ENCODE measurements at regions not wholly inside any gene's neighbourhood (a gene's known extent, or its start where the extent isn't known, plus 50 kb on each side); places are given as distances from the start of the nearest gene placed in this dataset.
"Not testable (repeated sequence)": the region's sequence is repeated elsewhere in the genome, so short reads cannot be mapped to it uniquely, and the experiment has no call there.

DNA sequence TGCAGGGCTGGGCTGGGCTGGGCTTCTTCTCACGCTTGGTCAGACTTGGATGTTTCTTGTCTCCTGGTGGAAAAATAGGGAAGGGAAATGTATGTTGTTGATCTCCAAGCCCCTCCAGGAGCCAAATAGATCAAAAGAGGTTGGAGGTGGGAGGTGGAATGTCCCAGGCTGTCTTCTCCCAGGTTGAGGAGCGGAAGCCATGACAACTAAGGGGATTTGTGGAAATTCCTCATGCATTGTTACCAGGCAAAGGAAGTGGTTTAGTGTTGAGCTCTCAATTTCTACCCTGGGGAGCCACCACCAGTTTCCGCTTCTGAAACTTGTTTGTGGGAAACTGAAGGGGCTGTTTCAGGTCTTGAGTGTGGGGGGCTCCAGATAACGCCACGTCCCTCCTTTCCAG, 79.0 kb downstream of the SPRY4 start:
- peak; percentile 18 for DNase-seq (ENCODE audit: low read depth, low spot score)
- in situ Hi-C loops (cut with HindIII; ENCODE audit: low sequenced_read_pairs) = no loop called here
- no peak overlapping the region for H3K4me3 ChIP-seq (ENCODE audit: low read depth, low read length)
- TF ChIP-seq, protein P1, sequence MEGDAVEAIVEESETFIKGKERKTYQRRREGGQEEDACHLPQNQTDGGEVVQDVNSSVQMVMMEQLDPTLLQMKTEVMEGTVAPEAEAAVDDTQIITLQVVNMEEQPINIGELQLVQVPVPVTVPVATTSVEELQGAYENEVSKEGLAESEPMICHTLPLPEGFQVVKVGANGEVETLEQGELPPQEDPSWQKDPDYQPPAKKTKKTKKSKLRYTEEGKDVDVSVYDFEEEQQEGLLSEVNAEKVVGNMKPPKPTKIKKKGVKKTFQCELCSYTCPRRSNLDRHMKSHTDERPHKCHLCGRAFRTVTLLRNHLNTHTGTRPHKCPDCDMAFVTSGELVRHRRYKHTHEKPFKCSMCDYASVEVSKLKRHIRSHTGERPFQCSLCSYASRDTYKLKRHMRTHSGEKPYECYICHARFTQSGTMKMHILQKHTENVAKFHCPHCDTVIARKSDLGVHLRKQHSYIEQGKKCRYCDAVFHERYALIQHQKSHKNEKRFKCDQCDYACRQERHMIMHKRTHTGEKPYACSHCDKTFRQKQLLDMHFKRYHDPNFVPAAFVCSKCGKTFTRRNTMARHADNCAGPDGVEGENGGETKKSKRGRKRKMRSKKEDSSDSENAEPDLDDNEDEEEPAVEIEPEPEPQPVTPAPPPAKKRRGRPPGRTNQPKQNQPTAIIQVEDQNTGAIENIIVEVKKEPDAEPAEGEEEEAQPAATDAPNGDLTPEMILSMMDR (IDR thresholded peaks at IDR 0.05; ENCODE audit: low read depth, low read length) = no peak

GRCh38 chr5:142244440-142244839, 80.4 kb downstream of the SPRY4 start:
- DNase-seq (ENCODE audit: low read depth, low spot score) = no peak
- in situ Hi-C loops (cut with HindIII; ENCODE audit: low sequenced_read_pairs) = no loop called here
- TF ChIP-seq, protein P1 (IDR thresholded peaks at IDR 0.05; ENCODE audit: low read depth, low read length) = no peak
- H3K4me3 ChIP-seq (ENCODE audit: low read depth, low read length) = no peak overlapping the region

GRCh38 chr5:142242272-142242671, 82.5 kb downstream of the SPRY4 start:
- TF ChIP-seq, protein P1 (IDR thresholded peaks at IDR 0.05; ENCODE audit: low read depth, low read length) = no peak
- DNase-seq (ENCODE audit: low read depth, low spot score) = no peak
- H3K4me3 ChIP-seq (ENCODE audit: low read depth, low read length) = no peak overlapping the region
- in situ Hi-C loops (cut with HindIII; ENCODE audit: low sequenced_read_pairs) = no loop called here

DNA sequence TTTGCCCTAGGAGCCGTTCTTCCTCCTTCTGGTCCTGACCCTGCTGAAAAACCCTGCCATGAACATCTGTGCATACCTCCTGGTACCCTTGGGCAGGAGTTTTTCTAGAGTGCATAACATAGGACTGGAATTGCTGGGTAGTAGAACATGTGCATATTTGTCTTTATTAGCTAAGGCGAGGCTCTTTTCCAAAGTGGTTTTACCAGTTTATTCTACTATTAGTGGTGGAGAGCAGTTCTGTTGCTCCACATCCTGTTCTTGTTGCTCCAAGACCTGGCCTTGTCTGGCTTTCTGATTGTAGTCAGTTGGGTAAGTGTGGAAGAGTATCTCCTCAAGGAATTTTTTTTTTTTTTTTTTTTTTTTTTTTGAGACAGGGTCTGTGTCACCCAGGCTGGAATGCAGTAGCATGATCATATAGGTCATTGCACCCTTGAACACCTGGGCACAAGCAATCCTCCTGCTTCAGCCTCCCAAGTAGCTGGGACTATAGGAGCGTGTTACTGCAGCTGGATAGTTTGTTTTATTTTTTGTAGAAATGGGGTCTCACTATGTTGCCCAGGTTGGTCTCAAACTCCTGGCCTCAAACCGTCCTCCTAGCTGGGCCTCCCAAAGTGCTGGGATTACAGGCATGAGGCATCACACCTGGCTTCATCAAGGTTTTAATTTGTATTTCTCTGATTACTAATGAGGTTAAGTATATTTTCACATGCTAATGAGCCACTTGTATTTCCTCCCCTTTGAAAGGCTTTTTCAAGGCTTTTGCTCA, 85.2 kb downstream of the SPRY4 start:
- in situ Hi-C loops (cut with HindIII; ENCODE audit: low sequenced_read_pairs) = no loop called here
- DNase-seq (ENCODE audit: low read depth, low spot score) = no peak
- TF ChIP-seq, protein P1 (IDR thresholded peaks at IDR 0.05; ENCODE audit: low read depth, low read length) = no peak
- H3K4me3 ChIP-seq (ENCODE audit: low read depth, low read length) = no peak overlapping the region

DNA sequence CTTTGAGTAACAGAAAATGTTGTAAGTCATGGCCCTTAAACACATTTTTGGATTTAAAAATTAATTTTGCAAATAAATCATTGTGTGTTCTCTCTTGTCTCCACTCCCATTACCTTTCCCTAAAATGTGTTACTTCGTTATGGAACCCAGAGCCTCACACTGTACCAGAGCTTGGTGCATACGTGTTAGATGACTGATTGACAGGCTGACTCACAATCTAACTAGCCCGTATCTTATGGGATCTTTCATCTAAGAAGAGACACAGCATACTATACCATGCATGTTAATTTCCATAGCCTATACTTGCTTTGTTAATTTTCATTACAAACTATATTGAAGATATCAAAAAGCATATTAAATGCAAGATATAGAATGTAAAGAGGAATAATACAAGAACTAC, 87.1 kb downstream of the SPRY4 start:
- DNase-seq (ENCODE audit: low read depth, low spot score) = no peak
- H3K4me3 ChIP-seq (ENCODE audit: low read depth, low read length) = no peak overlapping the region
- TF ChIP-seq, protein P1 (IDR thresholded peaks at IDR 0.05; ENCODE audit: low read depth, low read length) = no peak
- in situ Hi-C loops (cut with HindIII; ENCODE audit: low sequenced_read_pairs) = no loop called here

DNA sequence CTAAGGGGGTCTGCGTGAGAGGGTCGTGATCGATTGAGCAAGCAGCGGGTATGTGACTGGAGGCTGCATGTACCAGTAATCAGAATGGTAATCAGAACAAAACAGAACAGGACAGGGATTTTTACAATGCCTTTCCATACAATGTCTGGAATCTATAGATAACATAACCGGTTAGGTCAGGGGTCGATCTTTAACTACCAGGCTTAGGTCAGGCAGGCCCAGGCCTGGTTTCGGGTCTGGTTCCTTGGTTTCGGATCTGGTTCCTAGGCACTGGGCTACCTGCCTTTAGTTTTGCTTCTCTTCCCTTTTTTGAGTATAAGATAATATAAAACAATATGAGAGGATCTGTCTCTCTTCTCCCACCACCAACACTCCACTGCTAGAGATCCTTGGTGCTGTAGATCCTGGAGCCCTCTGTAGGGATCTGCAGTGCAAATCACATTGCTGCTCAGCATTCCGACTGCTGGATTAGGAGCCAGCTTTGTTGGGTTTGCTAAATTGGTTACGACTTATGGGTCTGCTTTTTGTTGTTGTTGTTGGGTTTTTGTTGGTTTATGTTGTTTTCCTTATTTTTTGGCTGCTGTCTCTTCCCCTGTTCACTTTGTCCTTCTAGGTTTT, 88.0 kb downstream of the SPRY4 start:
- H3K4me3 ChIP-seq (ENCODE audit: low read depth, low read length); in situ Hi-C loops (cut with HindIII; ENCODE audit: low sequenced_read_pairs); DNase-seq (ENCODE audit: low read depth, low spot score): not testable (repeated sequence)

Data from astrocyte of the spinal cord (primary cell).